SU-DHL-6 (cell line): ENCODE measurements at regions not wholly inside any gene's neighbourhood (a gene's known extent, or its start where the extent isn't known, plus 50 kb on each side); places are given as distances from the start of the nearest gene placed in this dataset.

ENCODE experiments used
- CTCF ChIP-seq: fragments of 200-600 bp; sonication (generic); IDR thresholded peaks from one replicate; pipeline ENCODE4 v1.5.1; 2017; ENCODE audit warnings: antibody characterized with exemption, mild to moderate bottlenecking, low read length, moderate library complexity; ENCODE audit not compliant: insufficient read depth, poor library complexity, severe bottlenecking
- EZH2phosphoT487 ChIP-seq: fragments of 200-600 bp; sonication (generic), shearing (Covaris generic); conservative IDR thresholded peaks from 2 replicates; pipeline ENCODE4 v1.6.1; 2018; ENCODE audit warnings: mild to moderate bottlenecking, antibody characterized with exemption, low read length, moderate library complexity, mixed read lengths

- TF ChIP-seq CTCF, result no peak
- no peak for TF ChIP-seq EZH2phosphoT487
These were observed 60.1 kb upstream of the USP24 start for GRCh38 chr1:55275151-55275748.
